ENCODE measurements at regions not wholly inside any gene's neighbourhood (a gene's known extent, or its start where the extent isn't known, plus 50 kb on each side); places are given as distances from the start of the nearest gene placed in this dataset.

DNA sequence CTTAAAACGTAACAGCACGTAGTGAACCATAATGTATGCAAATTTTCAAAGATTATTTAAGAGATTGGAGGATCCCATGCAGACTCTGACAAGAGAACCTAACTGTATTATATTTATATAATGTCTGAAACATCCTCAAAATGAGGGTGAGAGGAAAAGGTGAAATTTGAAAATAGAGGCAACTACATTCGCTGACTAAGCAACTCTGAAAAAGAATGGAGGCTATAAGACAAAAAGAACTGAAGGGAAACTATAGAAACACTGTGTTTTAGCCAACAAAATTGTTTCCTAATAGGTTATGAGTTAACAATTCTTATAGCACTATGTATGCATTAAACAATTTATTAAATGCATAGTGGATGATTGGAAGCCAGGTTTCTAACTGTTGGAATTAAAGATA, 648.0 kb downstream of the UBE2NL start (continued):
- TF ChIP-seq, protein P1, sequence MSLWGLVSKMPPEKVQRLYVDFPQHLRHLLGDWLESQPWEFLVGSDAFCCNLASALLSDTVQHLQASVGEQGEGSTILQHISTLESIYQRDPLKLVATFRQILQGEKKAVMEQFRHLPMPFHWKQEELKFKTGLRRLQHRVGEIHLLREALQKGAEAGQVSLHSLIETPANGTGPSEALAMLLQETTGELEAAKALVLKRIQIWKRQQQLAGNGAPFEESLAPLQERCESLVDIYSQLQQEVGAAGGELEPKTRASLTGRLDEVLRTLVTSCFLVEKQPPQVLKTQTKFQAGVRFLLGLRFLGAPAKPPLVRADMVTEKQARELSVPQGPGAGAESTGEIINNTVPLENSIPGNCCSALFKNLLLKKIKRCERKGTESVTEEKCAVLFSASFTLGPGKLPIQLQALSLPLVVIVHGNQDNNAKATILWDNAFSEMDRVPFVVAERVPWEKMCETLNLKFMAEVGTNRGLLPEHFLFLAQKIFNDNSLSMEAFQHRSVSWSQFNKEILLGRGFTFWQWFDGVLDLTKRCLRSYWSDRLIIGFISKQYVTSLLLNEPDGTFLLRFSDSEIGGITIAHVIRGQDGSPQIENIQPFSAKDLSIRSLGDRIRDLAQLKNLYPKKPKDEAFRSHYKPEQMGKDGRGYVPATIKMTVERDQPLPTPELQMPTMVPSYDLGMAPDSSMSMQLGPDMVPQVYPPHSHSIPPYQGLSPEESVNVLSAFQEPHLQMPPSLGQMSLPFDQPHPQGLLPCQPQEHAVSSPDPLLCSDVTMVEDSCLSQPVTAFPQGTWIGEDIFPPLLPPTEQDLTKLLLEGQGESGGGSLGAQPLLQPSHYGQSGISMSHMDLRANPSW (CRISPR knock-in tag; conservative IDR thresholded peaks at IDR 0.05; ENCODE audit: low read depth): no peak
- TF ChIP-seq SMAD3 (CRISPR knock-in tag; IDR thresholded peaks at IDR 0.05; ENCODE audit: borderline replicate concordance): no peak

DNA sequence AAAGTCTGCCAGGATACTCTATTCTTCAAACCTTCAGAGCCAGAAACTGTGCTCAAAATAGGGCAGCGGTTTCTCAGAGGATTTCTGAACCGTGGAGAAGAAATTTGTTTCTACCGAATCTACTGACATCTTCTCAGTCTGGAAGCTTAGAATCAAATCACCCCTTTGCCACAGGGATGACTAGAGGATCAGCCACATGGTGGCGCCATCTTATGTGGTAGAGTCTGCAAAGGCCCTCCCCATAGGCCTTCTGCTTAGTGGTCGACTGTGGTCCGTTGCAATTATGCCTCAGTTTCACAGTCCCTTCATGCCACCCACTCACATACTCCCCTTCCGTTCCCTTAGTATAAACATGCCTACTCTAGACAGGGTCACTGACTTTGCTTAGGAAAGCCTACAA, 680.7 kb upstream of the SPANXN1 start:
- Mint-ChIP-seq H3K27me3 (ENCODE audit: low read depth) (peaks cover 3% of the 10 kb centered on the region; the same call in 1 of the 2 replicates), H3K4me1 (no peaks in the 10 kb centered on the region), H3K27ac (no peak overlapping the region), H3K9me3 (peaks cover 55% of the 10 kb centered on the region), H3K4me3 (no peak overlapping the region), H3K36me3 (peaks cover 34% of the 10 kb centered on the region)
- ATAC-seq (no peak), DNase-seq (ENCODE audit: low spot score) (no peak)
- POLR2A ChIA-PET: no interaction called here
- CTCF ChIA-PET: no interaction called here
- no peak for TF ChIP-seq ZNF671 (CRISPR knock-in tag; IDR thresholded peaks at IDR 0.05)
- no peak for TF ChIP-seq FOXJ3 (CRISPR knock-in tag; IDR thresholded peaks at IDR 0.05; ENCODE audit: borderline replicate concordance)
- TF ChIP-seq RORB (CRISPR knock-in tag; IDR thresholded peaks at IDR 0.05): no peak
- TF ChIP-seq, protein P2, sequence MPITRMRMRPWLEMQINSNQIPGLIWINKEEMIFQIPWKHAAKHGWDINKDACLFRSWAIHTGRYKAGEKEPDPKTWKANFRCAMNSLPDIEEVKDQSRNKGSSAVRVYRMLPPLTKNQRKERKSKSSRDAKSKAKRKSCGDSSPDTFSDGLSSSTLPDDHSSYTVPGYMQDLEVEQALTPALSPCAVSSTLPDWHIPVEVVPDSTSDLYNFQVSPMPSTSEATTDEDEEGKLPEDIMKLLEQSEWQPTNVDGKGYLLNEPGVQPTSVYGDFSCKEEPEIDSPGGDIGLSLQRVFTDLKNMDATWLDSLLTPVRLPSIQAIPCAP (CRISPR knock-in tag; IDR thresholded peaks at IDR 0.05): no peak
- no peak for TF ChIP-seq NR3C1 (CRISPR knock-in tag; conservative IDR thresholded peaks at IDR 0.05; ENCODE audit: low read depth)
- TF ChIP-seq, protein P3, sequence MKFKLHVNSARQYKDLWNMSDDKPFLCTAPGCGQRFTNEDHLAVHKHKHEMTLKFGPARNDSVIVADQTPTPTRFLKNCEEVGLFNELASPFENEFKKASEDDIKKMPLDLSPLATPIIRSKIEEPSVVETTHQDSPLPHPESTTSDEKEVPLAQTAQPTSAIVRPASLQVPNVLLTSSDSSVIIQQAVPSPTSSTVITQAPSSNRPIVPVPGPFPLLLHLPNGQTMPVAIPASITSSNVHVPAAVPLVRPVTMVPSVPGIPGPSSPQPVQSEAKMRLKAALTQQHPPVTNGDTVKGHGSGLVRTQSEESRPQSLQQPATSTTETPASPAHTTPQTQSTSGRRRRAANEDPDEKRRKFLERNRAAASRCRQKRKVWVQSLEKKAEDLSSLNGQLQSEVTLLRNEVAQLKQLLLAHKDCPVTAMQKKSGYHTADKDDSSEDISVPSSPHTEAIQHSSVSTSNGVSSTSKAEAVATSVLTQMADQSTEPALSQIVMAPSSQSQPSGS (CRISPR knock-in tag; IDR thresholded peaks at IDR 0.05; ENCODE audit: borderline replicate concordance, low read depth): no peak
- no peak for TF ChIP-seq MYBL2 (CRISPR knock-in tag; IDR thresholded peaks at IDR 0.05)
- TF ChIP-seq SOX15 (CRISPR knock-in tag; IDR thresholded peaks at IDR 0.05): no peak
- TF ChIP-seq, protein P4, sequence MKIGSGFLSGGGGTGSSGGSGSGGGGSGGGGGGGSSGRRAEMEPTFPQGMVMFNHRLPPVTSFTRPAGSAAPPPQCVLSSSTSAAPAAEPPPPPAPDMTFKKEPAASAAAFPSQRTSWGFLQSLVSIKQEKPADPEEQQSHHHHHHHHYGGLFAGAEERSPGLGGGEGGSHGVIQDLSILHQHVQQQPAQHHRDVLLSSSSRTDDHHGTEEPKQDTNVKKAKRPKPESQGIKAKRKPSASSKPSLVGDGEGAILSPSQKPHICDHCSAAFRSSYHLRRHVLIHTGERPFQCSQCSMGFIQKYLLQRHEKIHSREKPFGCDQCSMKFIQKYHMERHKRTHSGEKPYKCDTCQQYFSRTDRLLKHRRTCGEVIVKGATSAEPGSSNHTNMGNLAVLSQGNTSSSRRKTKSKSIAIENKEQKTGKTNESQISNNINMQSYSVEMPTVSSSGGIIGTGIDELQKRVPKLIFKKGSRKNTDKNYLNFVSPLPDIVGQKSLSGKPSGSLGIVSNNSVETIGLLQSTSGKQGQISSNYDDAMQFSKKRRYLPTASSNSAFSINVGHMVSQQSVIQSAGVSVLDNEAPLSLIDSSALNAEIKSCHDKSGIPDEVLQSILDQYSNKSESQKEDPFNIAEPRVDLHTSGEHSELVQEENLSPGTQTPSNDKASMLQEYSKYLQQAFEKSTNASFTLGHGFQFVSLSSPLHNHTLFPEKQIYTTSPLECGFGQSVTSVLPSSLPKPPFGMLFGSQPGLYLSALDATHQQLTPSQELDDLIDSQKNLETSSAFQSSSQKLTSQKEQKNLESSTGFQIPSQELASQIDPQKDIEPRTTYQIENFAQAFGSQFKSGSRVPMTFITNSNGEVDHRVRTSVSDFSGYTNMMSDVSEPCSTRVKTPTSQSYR (CRISPR knock-in tag; IDR thresholded peaks at IDR 0.05): no peak
- TF ChIP-seq CBFB (CRISPR knock-in tag; IDR thresholded peaks at IDR 0.05; ENCODE audit: low read depth): no peak
- TF ChIP-seq, protein P5, sequence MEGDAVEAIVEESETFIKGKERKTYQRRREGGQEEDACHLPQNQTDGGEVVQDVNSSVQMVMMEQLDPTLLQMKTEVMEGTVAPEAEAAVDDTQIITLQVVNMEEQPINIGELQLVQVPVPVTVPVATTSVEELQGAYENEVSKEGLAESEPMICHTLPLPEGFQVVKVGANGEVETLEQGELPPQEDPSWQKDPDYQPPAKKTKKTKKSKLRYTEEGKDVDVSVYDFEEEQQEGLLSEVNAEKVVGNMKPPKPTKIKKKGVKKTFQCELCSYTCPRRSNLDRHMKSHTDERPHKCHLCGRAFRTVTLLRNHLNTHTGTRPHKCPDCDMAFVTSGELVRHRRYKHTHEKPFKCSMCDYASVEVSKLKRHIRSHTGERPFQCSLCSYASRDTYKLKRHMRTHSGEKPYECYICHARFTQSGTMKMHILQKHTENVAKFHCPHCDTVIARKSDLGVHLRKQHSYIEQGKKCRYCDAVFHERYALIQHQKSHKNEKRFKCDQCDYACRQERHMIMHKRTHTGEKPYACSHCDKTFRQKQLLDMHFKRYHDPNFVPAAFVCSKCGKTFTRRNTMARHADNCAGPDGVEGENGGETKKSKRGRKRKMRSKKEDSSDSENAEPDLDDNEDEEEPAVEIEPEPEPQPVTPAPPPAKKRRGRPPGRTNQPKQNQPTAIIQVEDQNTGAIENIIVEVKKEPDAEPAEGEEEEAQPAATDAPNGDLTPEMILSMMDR (IDR thresholded peaks at IDR 0.05): no peak
- TF ChIP-seq TCF7 (CRISPR knock-in tag; IDR thresholded peaks at IDR 0.05; ENCODE audit: low read depth): no peak

DNA sequence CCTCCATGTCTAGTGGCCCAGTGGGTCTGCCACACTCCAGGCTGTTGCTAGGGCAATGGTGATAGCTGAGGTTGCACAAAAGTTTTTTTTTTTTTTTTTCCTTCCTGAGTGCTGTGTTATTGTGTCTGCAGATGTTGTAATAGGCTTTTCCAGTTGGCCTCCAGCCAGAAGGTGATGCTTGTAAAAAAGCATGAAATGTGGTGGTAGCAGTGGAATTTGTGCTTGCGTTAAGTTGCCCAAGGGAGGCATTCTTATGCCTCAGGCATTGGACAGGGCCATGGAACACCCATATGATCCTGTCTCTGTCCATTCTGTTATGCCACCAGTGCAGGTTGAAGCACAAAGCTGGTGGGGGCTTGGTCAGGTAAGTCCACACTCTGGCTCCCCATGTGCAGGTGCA, 660.5 kb upstream of the SPANXN1 start:
- H3K36me3 Mint-ChIP-seq: peaks cover 34% of the 10 kb centered on the region
- no peak for DNase-seq (ENCODE audit: low spot score)
- H3K27ac Mint-ChIP-seq: no peak overlapping the region
- no peaks in the 10 kb centered on the region for H3K27me3 Mint-ChIP-seq (ENCODE audit: low read depth)
- ChIA-PET CTCF (no interaction called here), POLR2A (no interaction called here)
- ATAC-seq: no peak
- no peaks in the 10 kb centered on the region for H3K4me1 Mint-ChIP-seq
- H3K4me3 Mint-ChIP-seq: no peak overlapping the region
- peaks cover 45% of the 10 kb centered on the region for H3K9me3 Mint-ChIP-seq
- TF ChIP-seq, protein P6, sequence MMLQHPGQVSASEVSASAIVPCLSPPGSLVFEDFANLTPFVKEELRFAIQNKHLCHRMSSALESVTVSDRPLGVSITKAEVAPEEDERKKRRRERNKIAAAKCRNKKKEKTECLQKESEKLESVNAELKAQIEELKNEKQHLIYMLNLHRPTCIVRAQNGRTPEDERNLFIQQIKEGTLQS (CRISPR knock-in tag; conservative IDR thresholded peaks at IDR 0.05): no peak
- no peak for TF ChIP-seq NFATC4 (CRISPR knock-in tag; IDR thresholded peaks at IDR 0.05)
- TF ChIP-seq, protein P7, sequence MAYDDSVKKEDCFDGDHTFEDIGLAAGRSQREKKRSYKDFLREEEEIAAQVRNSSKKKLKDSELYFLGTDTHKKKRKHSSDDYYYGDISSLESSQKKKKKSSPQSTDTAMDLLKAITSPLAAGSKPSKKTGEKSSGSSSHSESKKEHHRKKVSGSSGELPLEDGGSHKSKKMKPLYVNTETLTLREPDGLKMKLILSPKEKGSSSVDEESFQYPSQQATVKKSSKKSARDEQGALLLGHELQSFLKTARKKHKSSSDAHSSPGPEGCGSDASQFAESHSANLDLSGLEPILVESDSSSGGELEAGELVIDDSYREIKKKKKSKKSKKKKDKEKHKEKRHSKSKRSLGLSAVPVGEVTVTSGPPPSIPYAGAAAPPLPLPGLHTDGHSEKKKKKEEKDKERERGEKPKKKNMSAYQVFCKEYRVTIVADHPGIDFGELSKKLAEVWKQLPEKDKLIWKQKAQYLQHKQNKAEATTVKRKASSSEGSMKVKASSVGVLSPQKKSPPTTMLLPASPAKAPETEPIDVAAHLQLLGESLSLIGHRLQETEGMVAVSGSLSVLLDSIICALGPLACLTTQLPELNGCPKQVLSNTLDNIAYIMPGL (CRISPR knock-in tag; IDR thresholded peaks at IDR 0.05): no peak
- TF ChIP-seq, protein P8, sequence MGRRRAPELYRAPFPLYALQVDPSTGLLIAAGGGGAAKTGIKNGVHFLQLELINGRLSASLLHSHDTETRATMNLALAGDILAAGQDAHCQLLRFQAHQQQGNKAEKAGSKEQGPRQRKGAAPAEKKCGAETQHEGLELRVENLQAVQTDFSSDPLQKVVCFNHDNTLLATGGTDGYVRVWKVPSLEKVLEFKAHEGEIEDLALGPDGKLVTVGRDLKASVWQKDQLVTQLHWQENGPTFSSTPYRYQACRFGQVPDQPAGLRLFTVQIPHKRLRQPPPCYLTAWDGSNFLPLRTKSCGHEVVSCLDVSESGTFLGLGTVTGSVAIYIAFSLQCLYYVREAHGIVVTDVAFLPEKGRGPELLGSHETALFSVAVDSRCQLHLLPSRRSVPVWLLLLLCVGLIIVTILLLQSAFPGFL (CRISPR knock-in tag; IDR thresholded peaks at IDR 0.05; ENCODE audit: borderline replicate concordance): no peak
- TF ChIP-seq, protein P9, sequence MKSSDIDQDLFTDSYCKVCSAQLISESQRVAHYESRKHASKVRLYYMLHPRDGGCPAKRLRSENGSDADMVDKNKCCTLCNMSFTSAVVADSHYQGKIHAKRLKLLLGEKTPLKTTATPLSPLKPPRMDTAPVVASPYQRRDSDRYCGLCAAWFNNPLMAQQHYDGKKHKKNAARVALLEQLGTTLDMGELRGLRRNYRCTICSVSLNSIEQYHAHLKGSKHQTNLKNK (CRISPR knock-in tag; IDR thresholded peaks at IDR 0.05): no peak
- TF ChIP-seq, protein P10, sequence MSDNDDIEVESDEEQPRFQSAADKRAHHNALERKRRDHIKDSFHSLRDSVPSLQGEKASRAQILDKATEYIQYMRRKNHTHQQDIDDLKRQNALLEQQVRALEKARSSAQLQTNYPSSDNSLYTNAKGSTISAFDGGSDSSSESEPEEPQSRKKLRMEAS (CRISPR knock-in tag; IDR thresholded peaks at IDR 0.05): no peak
- no peak for TF ChIP-seq ZNF219 (CRISPR knock-in tag; IDR thresholded peaks at IDR 0.05; ENCODE audit: borderline replicate concordance)

Measured in WTC11 (cell line).